Lower leg skin (tissue), 3 donors: ENCODE measurements at regions not wholly inside any gene's neighbourhood (a gene's known extent, or its start where the extent isn't known, plus 50 kb on each side); places are given as distances from the start of the nearest gene placed in this dataset.

Experiments
- POLR2A ChIP-seq, 2 donors: fragments of 450-650 bp; IDR thresholded peaks; one replicate each; pipeline ENCODE4 v1.6.1; 2016 to 2017; ENCODE audit warnings: antibody characterized with exemption in 2 of 2, mild to moderate bottlenecking in 1 of 2, moderate library complexity in 1 of 2
- TF ChIP-seq, protein P1 (sequence below), 3 donors: fragments of 450-650 bp; IDR thresholded peaks; one replicate each; pipeline ENCODE4 v1.5.1; 2016; ENCODE audit warnings: antibody characterized with exemption in 3 of 3, mild to moderate bottlenecking in 3 of 3, moderate library complexity in 2 of 3

DNA sequence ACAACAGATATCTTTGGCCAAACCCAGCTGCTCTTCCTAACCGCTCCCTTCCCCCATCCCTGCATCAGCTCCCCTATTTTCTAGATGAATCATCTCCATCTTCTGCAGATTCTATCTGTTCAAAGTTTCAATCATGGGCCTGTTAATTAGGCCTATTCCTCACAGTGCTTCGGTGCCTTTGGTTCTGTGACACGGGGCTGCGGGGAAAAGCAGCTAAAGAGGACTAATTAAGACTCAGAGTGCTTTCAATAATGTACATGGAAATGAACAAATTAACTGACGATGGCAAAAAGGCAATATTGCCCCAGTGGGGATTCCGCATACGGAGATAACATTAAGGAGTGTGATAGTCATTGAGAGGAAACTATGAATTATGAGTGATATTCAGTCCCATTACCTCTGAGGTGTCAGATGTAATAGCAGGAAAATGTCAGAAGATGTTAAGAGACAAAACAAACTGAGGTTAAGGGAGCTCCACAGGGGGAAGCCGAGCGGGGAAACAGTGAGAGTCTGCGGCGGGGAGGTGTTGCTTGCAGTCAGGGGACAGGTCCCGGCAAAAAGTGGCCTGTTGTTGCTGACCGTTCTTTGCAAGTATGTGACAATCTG is 716.9 kb downstream of the TYW1 start:
- TF ChIP-seq, protein P1, sequence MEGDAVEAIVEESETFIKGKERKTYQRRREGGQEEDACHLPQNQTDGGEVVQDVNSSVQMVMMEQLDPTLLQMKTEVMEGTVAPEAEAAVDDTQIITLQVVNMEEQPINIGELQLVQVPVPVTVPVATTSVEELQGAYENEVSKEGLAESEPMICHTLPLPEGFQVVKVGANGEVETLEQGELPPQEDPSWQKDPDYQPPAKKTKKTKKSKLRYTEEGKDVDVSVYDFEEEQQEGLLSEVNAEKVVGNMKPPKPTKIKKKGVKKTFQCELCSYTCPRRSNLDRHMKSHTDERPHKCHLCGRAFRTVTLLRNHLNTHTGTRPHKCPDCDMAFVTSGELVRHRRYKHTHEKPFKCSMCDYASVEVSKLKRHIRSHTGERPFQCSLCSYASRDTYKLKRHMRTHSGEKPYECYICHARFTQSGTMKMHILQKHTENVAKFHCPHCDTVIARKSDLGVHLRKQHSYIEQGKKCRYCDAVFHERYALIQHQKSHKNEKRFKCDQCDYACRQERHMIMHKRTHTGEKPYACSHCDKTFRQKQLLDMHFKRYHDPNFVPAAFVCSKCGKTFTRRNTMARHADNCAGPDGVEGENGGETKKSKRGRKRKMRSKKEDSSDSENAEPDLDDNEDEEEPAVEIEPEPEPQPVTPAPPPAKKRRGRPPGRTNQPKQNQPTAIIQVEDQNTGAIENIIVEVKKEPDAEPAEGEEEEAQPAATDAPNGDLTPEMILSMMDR (IDR thresholded peaks at IDR 0.05), result no peak
- no peak for TF ChIP-seq POLR2A (IDR thresholded peaks at IDR 0.05)
